Calu3 (cell line): ENCODE measurements at regions not wholly inside any gene's neighbourhood (a gene's known extent, or its start where the extent isn't known, plus 50 kb on each side); places are given as distances from the start of the nearest gene placed in this dataset.
A peak's percentile ranks its signal among the peaks of the same experiment; 100 is the strongest.
"Not testable (repeated sequence)": the region's sequence is repeated elsewhere in the genome, so short reads cannot be mapped to it uniquely, and the experiment has no call there.

Experiments
- BruUV-seq: library from RNA; stranded (reverse); fragments of 400-500 nt; replicated peaks from 2 replicates; lab custom pipeline; 2021; lab: Mats Ljungman, UMichigan
- CTCF ChIA-PET: fragments of 300-600 bp; sonication (Branson Sonifier 250); formaldehyde crosslinking; loops from one replicate; lab custom pipeline; 2022; ENCODE audit warnings: antibody characterized with exemption; lab: Charles Lee
- DNase-seq: peaks from one replicate; pipeline ENCODE4 v3.0.0; 2022
- H3K27ac Mint-ChIP-seq: one replicate; pipeline ENCODE4 v1.8.0; 2022; ENCODE audit warnings: mixed read lengths; ENCODE audit not compliant: unreplicated experiment
- H3K27me3 Mint-ChIP-seq: one replicate; pipeline ENCODE4 v1.8.0; 2022; ENCODE audit warnings: mixed read lengths; ENCODE audit not compliant: unreplicated experiment
- H3K36me3 Mint-ChIP-seq: one replicate; pipeline ENCODE4 v1.8.0; 2022; ENCODE audit warnings: mild to moderate bottlenecking, moderate library complexity, mixed read lengths; ENCODE audit not compliant: insufficient read depth, unreplicated experiment
- H3K4me1 Mint-ChIP-seq: one replicate; pipeline ENCODE4 v1.8.0; 2022; ENCODE audit warnings: mild to moderate bottlenecking, low read depth, mixed read lengths; ENCODE audit not compliant: unreplicated experiment
- H3K4me3 Mint-ChIP-seq: one replicate; pipeline ENCODE4 v1.8.0; 2022; ENCODE audit warnings: mild to moderate bottlenecking, low read depth, moderate library complexity, mixed read lengths; ENCODE audit not compliant: unreplicated experiment
- H3K9me3 Mint-ChIP-seq: one replicate; pipeline ENCODE4 v1.8.0; 2022; ENCODE audit warnings: low read depth, mixed read lengths; ENCODE audit not compliant: unreplicated experiment
- intact Hi-C: fragments of 100-400 bp; cut with micrococcal nuclease; formaldehyde crosslinking; loops from one replicate; pipeline ENCODE4 v1.10.0; 2022; ENCODE audit not compliant: unreplicated experiment

DNA sequence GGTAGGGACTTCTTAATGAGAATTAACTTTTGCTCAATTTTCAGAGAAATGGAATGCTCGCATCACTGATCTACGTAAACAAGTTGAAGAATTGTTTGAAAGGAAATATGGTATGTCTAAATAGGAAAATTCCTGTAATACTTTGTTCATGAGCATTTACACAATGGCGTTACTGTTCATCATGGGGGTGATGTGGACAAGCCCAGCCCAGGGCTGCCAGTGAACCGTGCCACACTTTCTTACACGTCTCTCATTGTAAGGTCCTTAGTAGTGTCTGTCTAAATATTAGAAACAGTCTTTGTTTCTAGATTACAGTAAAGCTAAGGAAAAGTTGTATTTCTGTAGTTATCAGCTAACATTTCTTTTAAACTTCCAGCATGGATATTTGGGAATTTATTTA, 91.0 kb upstream of the SPDYE9 start:
- H3K27ac Mint-ChIP-seq, BruUV-seq, H3K4me1 Mint-ChIP-seq, H3K27me3 Mint-ChIP-seq, H3K36me3 Mint-ChIP-seq, CTCF ChIA-PET, DNase-seq, H3K4me3 Mint-ChIP-seq, intact Hi-C loops, H3K9me3 Mint-ChIP-seq: not testable (repeated sequence)

DNA sequence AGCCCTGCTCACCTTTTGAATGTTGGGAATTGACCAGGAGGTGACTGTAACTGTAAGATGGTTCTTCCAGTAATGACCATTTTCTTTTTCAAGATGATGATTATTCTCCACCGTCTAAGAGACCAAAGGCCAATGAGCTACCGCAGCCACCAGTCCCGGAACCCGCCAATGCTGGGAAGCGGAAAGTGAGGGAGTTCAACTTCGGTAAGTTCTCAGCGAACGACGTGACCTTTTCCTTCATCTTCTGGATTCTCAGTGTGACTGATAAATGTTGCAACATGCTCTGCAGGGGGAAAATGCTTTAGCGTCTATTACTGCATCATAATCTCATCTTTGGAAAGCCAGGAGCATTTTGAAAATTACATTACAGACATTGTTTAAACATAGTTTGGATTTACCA, 89.5 kb upstream of the SPDYE9 start:
- H3K4me1 Mint-ChIP-seq, H3K4me3 Mint-ChIP-seq, intact Hi-C loops, H3K9me3 Mint-ChIP-seq, H3K27ac Mint-ChIP-seq, DNase-seq, BruUV-seq, H3K27me3 Mint-ChIP-seq, CTCF ChIA-PET, H3K36me3 Mint-ChIP-seq: not testable (repeated sequence)

DNA sequence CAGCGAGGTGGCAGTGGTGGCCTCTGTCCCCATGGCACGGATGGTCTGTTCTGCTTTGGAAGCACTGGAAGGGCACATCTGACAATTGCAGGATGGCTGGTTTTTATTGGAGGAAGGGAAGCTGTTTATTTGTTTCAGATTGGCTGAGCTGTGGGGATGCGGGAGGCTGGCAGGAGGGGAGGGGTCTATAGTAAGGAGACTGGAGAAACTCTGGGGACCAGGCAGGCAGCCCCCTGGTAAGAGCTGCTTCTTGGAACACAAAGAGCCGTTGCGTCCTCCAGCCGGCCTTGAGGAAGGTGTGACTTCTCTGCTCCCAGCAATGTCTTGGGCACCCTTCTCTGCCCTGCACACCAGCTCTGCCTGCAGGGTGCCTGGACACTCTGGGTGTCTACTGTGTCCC, 85.1 kb upstream of the SPDYE9 start:
- H3K4me3 Mint-ChIP-seq, CTCF ChIA-PET, DNase-seq, H3K27me3 Mint-ChIP-seq, BruUV-seq, H3K36me3 Mint-ChIP-seq, intact Hi-C loops, H3K4me1 Mint-ChIP-seq, H3K27ac Mint-ChIP-seq, H3K9me3 Mint-ChIP-seq: not testable (repeated sequence)

DNA sequence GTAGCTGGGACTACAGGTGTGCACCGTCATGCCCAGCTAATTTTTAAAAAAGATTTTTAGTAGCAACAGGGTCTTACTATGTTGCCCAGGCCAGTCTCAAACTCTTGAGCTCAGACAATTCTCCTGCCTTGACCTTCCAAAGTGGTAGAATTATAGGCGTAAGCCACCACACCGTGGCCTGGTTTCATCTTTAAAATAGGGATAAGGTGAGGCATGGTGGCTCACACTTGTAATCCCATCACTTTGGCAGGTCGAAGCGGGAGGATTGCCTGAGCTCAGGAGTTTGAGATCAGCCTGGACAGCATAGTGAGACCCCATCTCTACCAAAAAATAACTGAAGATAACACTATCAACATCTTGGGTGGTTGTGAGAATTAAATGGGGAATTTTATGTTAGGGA, 84.6 kb upstream of the SPDYE9 start:
- CTCF ChIA-PET, H3K36me3 Mint-ChIP-seq, H3K4me3 Mint-ChIP-seq, H3K27ac Mint-ChIP-seq, DNase-seq, H3K9me3 Mint-ChIP-seq, BruUV-seq, H3K4me1 Mint-ChIP-seq, H3K27me3 Mint-ChIP-seq, intact Hi-C loops: not testable (repeated sequence)

GRCh38 chr7:73166152-73166551, 80.3 kb upstream of the SPDYE9 start:
- H3K4me1 Mint-ChIP-seq, H3K27me3 Mint-ChIP-seq, DNase-seq, BruUV-seq, H3K9me3 Mint-ChIP-seq, H3K36me3 Mint-ChIP-seq, CTCF ChIA-PET, H3K27ac Mint-ChIP-seq, intact Hi-C loops, H3K4me3 Mint-ChIP-seq: not testable (repeated sequence)

DNA sequence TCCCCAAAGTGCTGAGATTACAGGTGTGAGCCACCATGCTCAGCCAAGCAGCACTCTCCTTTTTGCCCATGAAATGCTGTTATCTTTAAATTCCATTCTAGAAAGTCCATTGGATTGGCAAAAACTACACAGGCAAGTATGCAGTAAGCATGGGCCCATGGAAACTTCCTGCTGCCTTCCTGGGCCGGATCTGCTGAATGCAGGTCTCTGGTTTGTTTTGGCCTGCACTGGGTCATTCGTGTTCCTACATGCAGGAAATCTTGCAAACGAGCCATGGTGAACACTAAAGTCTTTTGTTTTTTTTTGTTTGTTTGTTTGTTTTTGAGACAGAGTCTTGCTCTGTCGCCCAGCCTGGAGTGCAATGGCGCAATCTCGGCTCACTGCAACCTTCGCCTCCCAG, 76.8 kb upstream of the SPDYE9 start:
- H3K9me3 Mint-ChIP-seq, H3K36me3 Mint-ChIP-seq, H3K4me1 Mint-ChIP-seq, CTCF ChIA-PET, BruUV-seq, intact Hi-C loops, H3K27ac Mint-ChIP-seq, H3K27me3 Mint-ChIP-seq, DNase-seq, H3K4me3 Mint-ChIP-seq: not testable (repeated sequence)

DNA sequence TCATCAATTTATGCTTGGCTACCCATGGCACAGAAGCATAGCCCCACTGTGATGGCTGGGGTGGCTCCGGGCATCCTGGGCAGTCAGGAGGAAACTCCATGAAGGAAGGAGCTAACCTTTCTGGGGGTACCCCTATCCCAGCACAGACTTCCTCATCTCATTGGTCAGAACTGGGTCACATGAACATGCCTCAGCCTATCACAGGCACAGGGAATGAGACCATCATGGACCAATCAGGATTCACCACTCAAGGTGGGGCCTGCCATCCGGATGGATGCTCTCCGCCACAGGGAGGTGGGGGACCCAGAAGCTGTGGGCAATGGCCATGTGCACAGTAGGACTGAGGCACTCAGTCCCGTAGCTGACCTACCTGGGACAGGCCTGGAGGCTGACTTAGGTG, 75.9 kb upstream of the SPDYE9 start:
- H3K27me3 Mint-ChIP-seq, intact Hi-C loops, BruUV-seq, H3K36me3 Mint-ChIP-seq, CTCF ChIA-PET, H3K27ac Mint-ChIP-seq, H3K4me1 Mint-ChIP-seq, DNase-seq, H3K9me3 Mint-ChIP-seq, H3K4me3 Mint-ChIP-seq: not testable (repeated sequence)

DNA sequence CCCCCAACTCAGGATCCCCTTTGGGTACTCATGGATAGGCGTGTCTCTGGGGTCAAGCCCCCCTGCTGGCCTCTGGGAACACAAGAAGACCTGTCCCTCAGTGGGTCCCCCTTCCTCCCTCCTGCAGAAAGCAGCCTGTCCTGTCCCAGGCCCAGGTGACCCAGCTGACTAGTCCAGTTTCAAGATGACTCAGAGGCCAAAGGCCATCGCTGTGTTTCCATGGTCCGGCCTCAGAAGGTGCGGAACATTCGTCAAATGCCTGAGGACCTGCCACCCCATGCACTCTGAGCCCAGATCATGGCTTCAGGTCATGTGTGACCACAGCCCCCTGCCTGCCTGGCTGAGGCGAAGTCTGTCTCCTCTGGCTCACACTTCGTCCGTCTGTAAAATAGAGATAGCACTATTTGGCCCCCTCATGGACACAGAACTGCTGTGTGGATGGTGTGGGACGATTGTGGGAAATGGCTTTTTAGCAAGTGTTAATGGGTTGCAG, 71.4 kb upstream of the SPDYE9 start:
- H3K9me3 Mint-ChIP-seq, intact Hi-C loops, H3K27me3 Mint-ChIP-seq, DNase-seq, BruUV-seq, H3K36me3 Mint-ChIP-seq, H3K4me1 Mint-ChIP-seq, CTCF ChIA-PET, H3K4me3 Mint-ChIP-seq, H3K27ac Mint-ChIP-seq: not testable (repeated sequence)

GRCh38 chr7:73156510-73157168, 70.8 kb upstream of the SPDYE9 start:
- H3K27ac Mint-ChIP-seq, intact Hi-C loops, H3K36me3 Mint-ChIP-seq, H3K9me3 Mint-ChIP-seq, H3K27me3 Mint-ChIP-seq, CTCF ChIA-PET, H3K4me1 Mint-ChIP-seq: not testable (repeated sequence)
- H3K4me3 Mint-ChIP-seq, result peak overlapping the region; percentile 76
- peak; percentile 2 for DNase-seq
- BruUV-seq, result TSS peak; percentile 41

- peak overlapping the region; percentile 60 for H3K4me3 Mint-ChIP-seq
- BruUV-seq, result not testable (repeated sequence)
These were observed 68.8 kb upstream of the SPDYE9 start for GRCh38 chr7:73154586-73155038.

More at GRCh38 chr7:73154586-73155038, 68.8 kb upstream of the SPDYE9 start:
- H3K27ac Mint-ChIP-seq, intact Hi-C loops, H3K36me3 Mint-ChIP-seq, H3K4me1 Mint-ChIP-seq, H3K27me3 Mint-ChIP-seq, H3K9me3 Mint-ChIP-seq, CTCF ChIA-PET: not testable (repeated sequence)
- peak; percentile 62 for DNase-seq
